ENCODE measurements at regions not wholly inside any gene's neighbourhood (a gene's known extent, or its start where the extent isn't known, plus 50 kb on each side); places are given as distances from the start of the nearest gene placed in this dataset.

DNA sequence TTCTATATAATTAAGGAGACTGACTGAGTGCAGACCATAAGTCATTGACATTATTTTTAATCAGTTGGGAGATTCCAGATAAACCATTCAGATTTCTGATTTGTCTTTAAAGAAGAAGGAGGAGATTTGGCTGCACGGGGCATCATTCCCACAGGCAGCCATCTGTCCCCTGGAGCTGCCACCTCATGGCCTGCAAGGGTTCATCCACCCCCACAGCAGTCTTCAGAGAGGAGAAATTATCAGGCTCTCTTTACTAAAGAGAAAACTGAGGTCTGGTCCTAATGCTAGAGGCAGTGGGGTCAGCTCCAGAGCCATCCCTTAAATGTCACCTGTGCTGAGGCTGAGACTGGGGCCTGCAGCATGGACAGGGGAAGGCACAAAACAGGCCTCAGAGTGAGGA lies 501.3 kb upstream of the SULF2 start:
- TF ChIP-seq, protein P1, sequence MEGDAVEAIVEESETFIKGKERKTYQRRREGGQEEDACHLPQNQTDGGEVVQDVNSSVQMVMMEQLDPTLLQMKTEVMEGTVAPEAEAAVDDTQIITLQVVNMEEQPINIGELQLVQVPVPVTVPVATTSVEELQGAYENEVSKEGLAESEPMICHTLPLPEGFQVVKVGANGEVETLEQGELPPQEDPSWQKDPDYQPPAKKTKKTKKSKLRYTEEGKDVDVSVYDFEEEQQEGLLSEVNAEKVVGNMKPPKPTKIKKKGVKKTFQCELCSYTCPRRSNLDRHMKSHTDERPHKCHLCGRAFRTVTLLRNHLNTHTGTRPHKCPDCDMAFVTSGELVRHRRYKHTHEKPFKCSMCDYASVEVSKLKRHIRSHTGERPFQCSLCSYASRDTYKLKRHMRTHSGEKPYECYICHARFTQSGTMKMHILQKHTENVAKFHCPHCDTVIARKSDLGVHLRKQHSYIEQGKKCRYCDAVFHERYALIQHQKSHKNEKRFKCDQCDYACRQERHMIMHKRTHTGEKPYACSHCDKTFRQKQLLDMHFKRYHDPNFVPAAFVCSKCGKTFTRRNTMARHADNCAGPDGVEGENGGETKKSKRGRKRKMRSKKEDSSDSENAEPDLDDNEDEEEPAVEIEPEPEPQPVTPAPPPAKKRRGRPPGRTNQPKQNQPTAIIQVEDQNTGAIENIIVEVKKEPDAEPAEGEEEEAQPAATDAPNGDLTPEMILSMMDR (conservative IDR thresholded peaks at IDR 0.05) = no peak
- no peak for TF ChIP-seq EZH2 (IDR thresholded peaks at IDR 0.05; ENCODE audit: low read depth)
